NCI-H2171 treated with DMSO at 0.1 percent for 48 hours (cell line): ENCODE measurements at regions not wholly inside any gene's neighbourhood (a gene's known extent, or its start where the extent isn't known, plus 50 kb on each side); places are given as distances from the start of the nearest gene placed in this dataset.
"Not testable (repeated sequence)": the region's sequence is repeated elsewhere in the genome, so short reads cannot be mapped to it uniquely, and the experiment has no call there.

Experiments
- DNase-seq: peaks from one replicate; lab custom pipeline; 2025; lab: John Stamatoyannopoulos, UW

DNA sequence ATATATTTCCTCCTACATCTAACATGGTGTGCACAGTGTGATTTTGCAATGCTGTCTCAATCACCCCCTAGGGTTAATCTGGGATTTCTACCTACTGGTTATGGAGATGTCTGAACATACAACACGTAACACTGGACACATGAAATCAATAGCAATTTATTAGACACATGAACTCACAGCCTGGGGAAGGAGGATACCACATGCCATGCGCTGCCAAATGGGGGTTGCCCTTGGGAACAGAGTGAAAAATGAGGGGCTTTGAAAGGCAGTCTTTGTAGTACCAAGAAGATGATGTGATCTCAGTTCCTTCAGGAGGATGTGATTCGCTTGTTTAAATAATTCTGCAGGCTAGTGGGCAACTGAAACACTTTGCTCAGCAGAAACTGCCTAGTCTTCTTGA, 253.6 kb upstream of the LRRC4C start:
- DNase-seq = no peak

DNA sequence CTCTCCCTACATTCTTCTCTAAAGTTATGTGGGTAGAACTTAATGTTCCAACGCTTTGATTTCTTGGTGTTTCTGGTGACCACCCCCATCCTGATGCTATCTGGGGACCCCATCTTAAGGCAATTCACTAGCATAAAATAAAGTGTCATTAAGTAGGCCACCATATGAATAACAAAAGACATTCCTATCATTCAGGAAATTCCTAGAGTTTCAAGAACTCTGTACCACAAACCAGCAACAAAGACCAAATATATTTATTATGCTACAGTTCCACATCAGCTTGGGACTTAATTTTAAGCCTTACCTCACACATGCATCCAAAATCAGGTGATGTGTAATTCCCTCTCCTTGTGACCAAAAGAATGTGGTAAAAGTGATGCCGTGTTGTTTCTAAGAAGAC, 254.6 kb upstream of the LRRC4C start:
- DNase-seq = no peak

DNA sequence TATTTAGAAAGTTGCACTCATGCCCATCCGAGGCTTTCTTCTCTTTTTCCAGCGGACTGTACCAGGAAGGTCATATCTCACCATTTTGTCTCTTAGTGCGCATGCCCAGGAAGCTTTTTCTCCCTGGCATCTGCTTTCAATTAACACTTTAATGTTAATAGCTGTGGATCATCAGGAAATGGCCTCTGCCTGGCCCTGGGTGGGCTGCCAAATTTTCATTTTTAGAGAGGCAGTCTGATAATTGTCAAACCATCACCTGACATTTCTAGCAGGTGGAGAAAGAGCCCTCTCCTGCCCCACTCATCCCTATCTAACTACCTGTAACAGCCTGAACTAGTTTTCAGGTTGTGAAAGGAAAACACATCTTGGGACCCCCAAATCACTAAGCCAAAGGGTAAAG, 257.4 kb upstream of the LRRC4C start:
- DNase-seq = no peak

DNA sequence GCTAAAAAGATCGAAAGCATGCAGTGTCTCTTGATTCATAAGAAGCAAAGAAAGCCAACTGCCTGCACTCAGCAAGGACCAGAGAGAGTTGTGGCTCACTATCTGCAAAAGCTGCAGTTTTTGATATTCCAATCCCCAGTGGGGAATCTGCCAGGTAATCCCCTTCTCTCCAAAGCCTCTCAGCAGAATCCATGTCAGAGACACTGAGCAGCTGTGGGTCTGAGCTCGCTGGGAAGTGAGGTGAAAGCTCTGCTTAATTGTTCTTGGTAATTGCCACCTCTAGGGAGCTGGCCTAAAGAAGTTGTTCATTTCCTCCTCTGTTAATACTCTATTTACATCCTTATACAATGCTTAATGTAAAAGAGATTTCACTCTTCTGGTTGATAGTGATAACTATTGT, 261.3 kb upstream of the LRRC4C start:
- DNase-seq = no peak

DNA sequence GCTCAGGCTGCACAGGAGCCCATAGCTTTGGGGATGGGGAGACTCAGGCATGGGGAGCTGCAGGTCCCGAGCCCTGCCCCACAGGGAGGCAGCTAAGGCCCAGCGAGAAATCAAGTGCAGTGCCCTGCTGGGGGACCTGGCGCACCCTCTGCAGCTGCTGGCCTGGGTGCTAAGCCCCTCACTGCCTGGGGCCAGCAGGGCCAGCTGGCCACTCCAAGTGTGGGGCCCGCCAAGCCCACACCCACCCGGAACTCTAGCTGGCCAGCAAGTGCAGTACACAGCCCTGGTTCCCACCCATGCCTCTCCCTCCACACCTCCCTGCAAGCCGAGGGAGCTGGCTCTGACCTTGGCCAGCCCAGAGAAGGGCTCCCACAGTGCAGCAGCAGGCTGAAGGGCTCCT, 268.7 kb upstream of the LRRC4C start:
- DNase-seq = not testable (repeated sequence)

DNA sequence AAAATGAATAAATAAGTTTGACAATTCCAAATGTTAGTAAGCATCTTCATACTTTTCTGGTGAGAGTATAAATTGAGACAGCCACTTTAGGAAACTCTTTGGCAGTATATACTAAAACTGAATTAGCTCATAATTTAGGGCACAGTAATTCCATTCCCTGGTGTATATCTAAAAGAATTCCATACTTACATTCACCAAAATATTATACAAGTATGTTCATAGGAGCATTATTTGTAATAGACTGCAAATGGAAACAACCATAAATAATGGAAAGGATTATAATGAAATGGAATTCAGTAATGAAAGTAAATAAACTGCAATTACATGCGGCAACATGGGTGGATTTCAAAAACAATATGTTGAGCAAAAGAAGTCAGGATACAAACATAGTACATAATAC, 315.8 kb upstream of the LRRC4C start:
- no peak for DNase-seq

DNA sequence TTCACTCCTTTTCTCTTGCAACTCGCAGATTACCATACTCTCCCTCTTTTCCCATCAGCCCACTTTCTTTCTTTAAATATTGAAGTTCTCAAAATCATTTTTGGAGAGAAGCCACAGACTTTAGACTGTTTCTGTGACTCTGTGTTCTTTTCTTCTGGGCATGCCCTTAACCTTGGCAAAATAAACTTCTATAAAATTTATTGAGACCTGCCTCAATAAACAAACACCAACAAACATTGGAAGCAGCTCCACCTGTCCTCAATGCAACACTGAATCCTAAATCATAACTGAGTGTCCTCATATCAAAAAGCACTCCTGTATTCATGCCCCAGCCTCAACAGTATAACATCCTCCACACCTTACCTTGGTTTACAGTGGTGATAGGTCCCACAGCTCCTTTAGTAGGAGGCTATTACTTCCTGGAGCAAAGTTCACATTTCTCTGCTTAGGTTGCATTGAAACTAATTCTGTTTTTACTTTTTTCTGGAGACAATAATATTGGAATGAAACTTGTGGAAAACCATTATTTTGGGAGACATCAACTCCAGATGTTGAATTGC, 320.0 kb upstream of the LRRC4C start:
- DNase-seq = no peak

DNA sequence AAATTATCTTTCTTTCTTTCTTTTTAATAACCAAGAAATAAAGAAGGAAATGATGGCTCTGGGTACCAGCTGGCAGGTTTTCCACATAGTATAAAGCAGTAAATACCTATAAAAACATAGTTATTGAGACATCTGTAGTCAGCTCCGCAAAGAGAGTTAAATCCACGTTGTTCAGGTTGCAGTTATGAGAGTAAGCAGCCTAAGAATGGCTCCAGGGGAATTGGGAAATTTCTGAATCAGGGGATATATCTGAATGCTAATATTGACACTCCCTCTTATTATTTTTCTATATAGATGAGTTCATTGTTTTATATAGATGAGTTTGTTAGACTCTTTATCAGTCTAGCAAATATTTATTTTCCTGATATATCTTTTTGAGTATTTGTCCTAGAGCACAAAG, 322.0 kb upstream of the LRRC4C start:
- DNase-seq = no peak

DNA sequence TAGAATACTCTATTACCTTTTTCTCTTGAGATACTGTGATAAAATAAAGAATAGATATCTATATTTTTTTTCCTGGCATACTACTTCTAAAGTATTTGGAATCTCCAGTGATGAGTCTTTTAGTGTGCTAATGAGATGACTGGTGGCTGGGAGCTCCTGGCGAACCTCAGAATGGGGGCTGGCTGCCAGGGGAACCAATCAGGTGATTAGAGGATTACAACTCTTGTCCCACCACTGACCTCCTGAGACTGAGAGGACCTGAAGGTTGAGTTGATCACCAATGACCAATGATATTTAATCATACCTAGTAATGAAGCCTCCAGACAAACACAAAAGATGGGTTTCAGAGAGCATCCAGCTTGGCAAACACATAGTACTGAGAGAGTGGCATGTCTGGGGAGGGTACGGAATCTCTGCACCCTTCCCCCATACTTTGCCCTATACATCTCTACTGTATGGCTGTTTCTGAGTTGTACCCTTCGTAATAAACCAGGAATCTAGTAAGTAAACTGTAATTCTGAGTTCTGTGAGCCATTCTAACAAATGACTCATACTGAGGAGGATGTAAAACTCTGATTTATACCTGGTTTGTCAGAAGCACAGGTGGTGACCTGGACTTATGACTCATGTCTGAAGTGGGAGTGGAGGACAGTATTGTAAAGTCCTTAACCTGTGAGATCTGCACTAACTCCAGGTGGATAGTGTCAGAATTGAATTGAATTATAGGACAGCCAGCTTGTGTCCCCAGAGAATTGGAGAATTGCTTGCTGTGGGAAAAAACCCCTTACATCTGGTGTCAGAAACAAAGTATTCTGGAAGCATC, 325.3 kb upstream of the LRRC4C start:
- DNase-seq = no peak

DNA sequence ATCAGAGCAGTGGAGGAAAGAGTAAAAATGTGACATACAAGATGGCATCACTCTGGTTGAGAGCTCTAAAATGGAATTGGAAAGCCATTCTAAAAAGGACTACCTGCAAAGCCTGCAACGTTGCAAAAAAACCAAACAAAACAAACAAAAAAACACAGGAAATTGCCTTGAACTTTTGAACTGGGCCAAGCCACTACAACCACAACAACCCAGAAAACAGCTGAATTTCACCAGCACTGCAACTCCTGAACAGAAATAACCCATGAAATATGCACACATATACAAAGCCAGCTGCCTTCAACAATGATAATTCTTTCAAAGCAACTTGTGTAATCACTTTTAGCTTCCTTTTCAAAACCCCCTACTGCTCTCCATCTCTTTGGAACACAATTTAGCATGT, 326.6 kb upstream of the LRRC4C start:
- DNase-seq = no peak

DNA sequence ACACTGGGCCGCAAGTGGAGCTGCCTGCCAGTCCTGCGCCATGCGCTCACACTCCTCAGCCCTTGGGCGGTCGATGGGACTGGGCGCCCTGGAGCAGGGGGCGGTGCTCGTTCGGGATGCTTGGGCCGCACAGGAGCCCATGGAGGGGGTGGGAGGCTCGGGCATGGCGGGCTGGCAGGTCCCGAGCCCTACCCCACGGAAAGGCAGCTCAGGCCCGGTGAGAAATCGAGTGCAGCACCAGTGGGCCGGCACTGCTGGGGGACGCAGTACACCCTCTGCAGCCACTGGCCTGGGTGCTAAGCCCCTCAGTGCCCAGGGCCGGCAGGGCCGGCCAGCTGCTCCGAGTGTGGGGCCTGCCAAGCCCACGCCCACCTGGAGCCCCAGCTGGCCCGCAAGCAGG, 328.7 kb upstream of the LRRC4C start:
- no peak for DNase-seq

DNA sequence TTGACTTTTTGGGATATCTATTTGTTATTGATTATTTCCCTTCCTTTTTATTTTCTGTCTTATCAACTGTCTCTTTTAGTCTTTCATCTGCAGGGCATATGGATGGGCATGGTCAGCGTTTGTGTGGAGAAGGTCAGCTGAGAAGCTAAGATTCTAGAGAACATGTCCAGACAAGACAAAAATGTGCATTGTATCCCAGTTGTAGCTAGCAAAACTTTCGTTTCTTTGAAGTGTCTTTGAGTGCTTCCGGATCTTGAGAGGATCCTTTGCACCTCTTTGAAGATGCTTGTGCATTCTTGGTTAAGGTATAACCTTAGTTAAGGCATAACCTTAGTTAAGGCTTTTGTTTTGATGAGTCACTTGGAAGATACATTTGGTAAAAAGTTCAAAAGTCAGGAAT, 329.9 kb upstream of the LRRC4C start:
- DNase-seq = no peak

DNA sequence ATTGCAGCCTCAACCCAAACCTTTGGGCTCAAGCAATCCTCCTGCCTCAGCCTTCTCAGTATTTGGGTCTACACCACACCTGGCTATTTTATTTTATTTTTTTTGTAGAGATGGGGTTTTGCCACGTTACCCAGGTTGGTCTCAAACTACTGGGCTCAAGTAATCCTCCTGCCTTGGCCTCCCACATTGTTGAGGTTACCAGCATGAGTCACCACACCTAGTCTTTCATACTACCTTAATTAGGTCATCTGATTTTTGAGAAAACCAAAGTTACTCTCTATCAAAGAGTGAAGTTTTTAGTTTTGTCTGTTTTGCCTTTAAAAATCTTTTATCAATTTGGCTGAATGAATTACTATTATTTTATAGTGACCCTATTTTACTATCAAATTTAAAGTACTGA, 335.6 kb upstream of the LRRC4C start:
- no peak for DNase-seq

DNA sequence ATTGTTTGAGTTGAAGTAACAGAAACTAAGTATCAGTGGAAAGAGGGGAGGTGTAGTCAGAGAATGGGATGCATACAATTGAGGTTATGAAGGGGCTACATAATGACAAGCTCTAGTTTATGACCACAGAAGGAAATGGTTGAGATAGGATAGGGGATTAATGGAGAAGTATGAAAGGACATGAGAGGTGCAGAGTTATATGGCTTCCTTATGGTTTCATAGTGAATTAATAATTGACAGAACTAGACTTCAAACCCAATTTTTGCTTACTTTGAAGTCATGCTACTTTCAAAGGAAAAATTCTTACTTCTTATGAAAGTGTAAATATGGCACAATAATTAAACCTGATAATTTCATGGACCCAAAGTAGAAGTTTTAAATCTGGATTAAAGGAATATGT, 340.3 kb upstream of the LRRC4C start:
- DNase-seq = no peak

DNA sequence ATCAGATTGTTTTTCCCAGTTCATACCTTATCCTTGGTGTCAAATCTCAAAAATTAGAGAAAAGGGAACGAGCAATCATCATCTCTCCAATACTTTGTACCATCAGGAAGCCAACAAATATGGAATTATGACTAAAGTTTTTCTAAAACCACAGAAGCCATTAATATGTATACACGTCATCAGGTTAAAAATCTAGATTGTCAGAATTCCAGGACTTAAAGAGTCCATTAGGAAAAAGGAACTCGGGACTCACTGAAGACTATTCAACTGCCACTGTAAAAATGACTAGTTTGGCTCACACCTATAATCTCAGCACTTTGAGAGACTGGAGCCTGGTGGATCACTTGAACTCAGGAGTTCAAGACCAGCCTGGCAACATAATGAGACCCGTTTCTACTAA, 344.4 kb upstream of the LRRC4C start:
- no peak for DNase-seq

DNA sequence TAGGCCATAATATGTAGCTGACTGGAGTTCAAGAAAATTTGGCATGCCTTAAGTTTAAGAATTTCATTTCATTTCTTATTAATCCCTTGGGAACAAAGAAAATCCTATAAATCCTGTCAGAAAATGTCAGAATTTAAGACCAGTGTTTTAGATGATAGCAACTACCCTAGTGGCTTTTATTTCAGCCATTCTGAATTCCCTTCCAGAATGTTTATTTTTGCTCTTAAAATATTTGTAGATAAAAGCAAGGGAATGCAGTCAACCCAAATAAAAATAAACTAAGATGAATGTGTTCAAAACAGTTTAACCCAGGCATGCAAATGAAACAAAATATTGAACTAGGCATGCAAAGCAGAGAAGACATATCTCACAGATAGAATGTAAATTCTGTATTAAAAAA, 356.9 kb upstream of the LRRC4C start:
- DNase-seq = no peak

DNA sequence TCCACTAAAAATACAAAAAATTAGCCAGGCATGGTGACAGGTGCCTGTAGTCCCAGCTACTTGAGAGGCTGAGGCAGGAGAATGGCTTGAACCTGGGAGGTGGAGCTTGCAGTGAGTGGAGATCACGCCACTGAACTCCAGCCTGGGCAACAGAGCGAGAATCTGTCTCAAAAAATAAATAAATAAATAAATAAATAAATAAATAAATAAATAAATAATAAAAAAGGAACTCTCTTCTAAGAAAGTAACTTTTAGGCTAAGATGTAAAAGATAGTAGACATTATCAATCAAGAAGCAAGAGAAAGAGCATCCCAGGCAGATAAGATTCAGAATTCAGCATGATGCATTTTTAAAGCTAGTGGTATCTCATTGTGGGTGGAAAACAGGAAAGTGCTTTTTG, 364.8 kb upstream of the LRRC4C start:
- not testable (repeated sequence) for DNase-seq

DNA sequence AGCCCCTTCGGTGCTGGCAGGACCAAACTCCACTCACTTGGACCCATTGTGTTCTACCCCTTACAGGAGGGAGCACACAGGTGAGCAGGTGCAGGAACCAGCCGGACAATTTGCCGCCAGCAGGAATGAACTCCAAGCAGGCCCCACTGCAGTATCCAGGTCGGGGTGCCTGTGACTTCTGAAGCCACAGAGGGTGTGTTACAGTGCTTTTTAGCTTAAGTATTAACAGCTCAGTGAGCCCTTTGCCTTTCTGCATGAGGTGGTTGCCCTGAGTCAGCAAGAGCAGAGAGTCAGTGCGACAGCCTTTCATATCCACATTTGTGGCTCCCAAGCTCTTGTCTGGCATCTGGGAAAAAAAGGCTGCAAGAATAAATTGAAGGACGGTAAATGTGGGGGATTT, 366.6 kb upstream of the LRRC4C start:
- DNase-seq = no peak

DNA sequence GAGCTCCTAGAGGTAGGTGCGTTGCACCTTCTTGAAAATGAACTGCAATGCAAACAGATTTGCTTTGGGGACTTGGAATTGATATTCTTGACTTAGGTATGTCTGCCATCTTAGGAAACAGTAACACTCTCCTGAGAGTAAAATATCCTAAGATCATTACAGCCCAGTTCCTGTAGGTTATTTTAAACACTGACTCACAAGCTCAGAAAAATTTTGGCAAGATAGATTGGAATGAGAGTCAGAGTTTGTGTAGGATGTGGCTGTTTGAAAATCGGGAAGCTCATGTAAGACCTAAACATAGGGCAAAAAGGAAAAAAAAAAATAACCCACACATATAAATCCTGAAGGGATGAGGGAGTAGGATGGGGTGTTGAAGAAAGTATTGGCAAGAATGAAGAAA, 377.0 kb upstream of the LRRC4C start:
- DNase-seq = no peak

DNA sequence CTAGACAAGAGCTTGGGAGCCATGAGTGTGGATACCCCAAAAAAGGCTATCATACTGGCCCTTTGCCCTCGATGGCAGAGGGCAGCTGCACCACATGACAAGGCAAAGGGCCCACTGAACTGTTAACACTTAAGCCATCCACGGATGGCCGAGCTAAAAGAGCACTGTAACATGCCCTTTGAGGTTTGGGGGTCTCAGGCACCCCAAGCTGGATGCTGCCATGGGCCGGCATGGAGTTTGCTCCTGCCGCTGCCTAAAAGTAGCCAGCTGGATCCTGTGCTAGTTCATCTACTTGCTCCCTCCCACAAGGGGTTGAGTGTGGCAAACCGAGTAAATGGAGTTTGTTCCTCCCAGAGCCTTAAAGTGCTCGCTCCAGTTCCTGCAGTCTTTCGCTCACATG, 383.2 kb upstream of the LRRC4C start:
- DNase-seq = no peak

DNA sequence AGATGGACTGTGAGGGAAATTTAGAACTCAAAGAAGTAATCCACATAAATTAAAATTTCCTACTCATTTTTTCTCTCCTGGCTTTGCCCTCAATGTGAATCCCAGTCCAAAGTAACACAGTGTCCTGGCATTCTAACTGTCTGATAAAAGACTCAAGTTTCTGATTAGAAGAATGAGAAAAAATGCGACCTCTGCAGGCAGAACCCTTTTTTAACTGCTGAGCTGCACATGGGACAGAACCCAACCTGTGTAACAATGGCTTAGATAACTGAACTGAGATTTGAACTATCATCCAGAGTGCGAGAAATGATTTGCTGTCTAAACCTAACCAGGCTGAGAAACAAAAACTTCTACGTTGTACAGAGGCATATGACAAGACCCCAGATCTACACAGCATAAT, 385.6 kb upstream of the LRRC4C start:
- no peak for DNase-seq

DNA sequence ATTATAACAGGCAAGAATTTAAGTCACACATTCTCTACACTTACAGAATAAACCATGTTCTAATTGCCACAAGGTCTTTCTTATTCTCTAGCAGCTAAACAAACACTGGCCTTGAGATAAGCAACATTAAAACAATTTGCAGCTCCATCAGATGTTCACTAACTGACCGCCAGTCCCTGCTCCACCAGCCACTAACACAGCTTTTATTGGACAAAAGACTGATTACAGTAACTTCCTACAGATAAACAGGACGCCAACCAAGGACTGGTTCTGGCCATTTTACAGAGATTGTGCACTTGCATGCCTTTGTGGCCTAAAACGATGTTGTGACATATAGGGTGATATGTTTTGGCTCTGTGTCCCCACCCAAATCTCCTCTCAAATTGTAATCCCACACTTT, 388.9 kb upstream of the LRRC4C start:
- no peak for DNase-seq

DNA sequence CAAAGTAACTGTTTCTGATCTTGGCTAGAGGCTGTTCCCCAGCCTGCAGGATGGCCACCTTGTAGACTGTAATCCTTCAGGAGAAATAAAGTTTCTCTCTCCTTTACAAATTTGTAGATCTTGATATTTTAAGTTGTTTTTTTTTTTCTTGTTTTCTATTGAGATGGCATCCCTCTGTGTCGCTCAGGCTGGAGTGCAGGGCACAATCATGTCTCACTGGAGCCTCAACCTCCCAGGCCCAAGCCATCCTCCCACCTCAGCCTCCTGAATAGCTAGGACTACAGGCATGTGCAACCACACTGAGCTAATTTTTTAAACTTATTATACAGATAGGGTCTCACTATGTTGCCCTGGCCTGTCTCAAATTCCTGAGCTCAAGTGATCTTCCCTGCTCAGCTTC, 389.8 kb upstream of the LRRC4C start:
- DNase-seq = no peak

DNA sequence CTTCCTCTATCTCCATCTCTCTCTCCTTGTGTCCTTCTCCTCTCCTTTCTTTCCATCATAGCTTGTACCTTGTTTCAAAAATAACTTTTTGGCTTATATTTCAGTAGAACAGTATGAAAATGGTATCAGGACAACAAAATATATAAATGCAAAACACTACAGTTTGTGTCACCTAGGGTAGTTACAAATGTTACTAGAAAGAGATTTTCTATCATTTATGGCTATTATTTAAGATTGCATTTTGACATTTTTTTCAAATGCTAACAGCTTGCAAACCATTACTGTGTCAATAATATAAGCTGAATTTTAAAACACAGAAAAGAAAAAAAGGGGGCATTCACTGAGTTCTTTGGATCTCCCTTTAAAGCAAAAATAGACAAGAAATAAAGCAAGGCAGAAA, 392.3 kb upstream of the LRRC4C start:
- DNase-seq = no peak
